Breast epithelium (tissue), 4 donors: ENCODE measurements at regions not wholly inside any gene's neighbourhood (a gene's known extent, or its start where the extent isn't known, plus 50 kb on each side); places are given as distances from the start of the nearest gene placed in this dataset.

Source experiments
- DNase-seq, 2 donors: peaks; one replicate each; pipeline ENCODE4 v3.0.0-alpha.2; 2019; ENCODE audit warnings: low spot score in 2 of 2
- H3K27ac ChIP-seq, 2 donors: fragments of 200-600 bp; sonication (generic) in 1 of 2; one replicate each; pipeline ENCODE4 v1.5.1; 2016 to 2019; ENCODE audit warnings: mild to moderate bottlenecking in 1 of 2
- H3K27me3 ChIP-seq, 2 donors: fragments of 200-600 bp; sonication (generic) in 1 of 2; one replicate each; pipeline versions ENCODE4 v1.5.1 to v1.6.0; 2017 to 2019; ENCODE audit warnings: control low read depth in 1 of 2, mild to moderate bottlenecking in 1 of 2
- H3K36me3 ChIP-seq: fragments of 200-600 bp; one replicate; pipeline ENCODE4 v1.5.1; 2019
- H3K4me1 ChIP-seq, 2 donors: fragments of 200-600 bp; sonication (generic); one replicate each; pipeline ENCODE4 v1.5.1; 2016 to 2019; ENCODE audit warnings: control low read depth in 1 of 2
- H3K4me3 ChIP-seq, 3 donors: fragments of 200-600 bp; sonication (generic); 1 replicate in 2 of 3; 2 replicates in 1 of 3; pipeline ENCODE4 v1.5.1; 2016 to 2019; ENCODE audit warnings: mild to moderate bottlenecking in 3 of 3, moderate library complexity in 2 of 3
- H3K9me3 ChIP-seq, 2 donors: fragments of 200-600 bp; sonication (generic) in 1 of 2; one replicate each; pipeline ENCODE4 v1.5.1; 2016 to 2019; ENCODE audit warnings: control low read depth in 1 of 2
- CTCF ChIP-seq, 3 donors: fragments of 450-650 bp; IDR thresholded peaks; one replicate each; pipeline ENCODE4 v1.5.1; 2016 to 2017; ENCODE audit warnings: antibody characterized with exemption in 3 of 3, mild to moderate bottlenecking in 3 of 3, moderate library complexity in 3 of 3
- POLR2A ChIP-seq: fragments of 450-650 bp; IDR thresholded peaks from one replicate; pipeline ENCODE4 v1.6.1; 2016; ENCODE audit warnings: antibody characterized with exemption, mild to moderate bottlenecking, moderate library complexity
- POLR2AphosphoS5 ChIP-seq, 3 donors: sonication (generic); formaldehyde crosslinking; IDR thresholded peaks; one replicate each; pipeline ENCODE4 v1.6.1; 2017; ENCODE audit warnings: antibody characterized with exemption in 3 of 3
- intact Hi-C: fragments of 100-400 bp; cut with DNase I; formaldehyde crosslinking; loops from one replicate; pipeline ENCODE4 v1.15.1; 2023; ENCODE audit warnings: low total_unique reads

GRCh38 chr10:4201866-4202825 lies 417.1 kb upstream of the KLF6 start:
- H3K9me3 ChIP-seq = no peaks in the 10 kb centered on the region

GRCh38 chr10:4199196-4199595 lies 414.2 kb upstream of the KLF6 start:
- no peaks in the 10 kb centered on the region for H3K4me1 ChIP-seq
- no peak overlapping the region for H3K4me3 ChIP-seq
- intact Hi-C loops = loop anchor here (10.0 kb wide), 1 partner anchor 114 kb away; no protein-coding TSS in a partner anchor
- no peaks in the 10 kb centered on the region for H3K9me3 ChIP-seq
- no peak overlapping the region for H3K27ac ChIP-seq
- H3K36me3 ChIP-seq = no peaks in the 10 kb centered on the region
- no peak for DNase-seq
- no peak for TF ChIP-seq POLR2A
- no peak for TF ChIP-seq CTCF (IDR thresholded peaks at IDR 0.05)
- no peak for TF ChIP-seq POLR2AphosphoS5 (IDR thresholded peaks at IDR 0.05)
- no peaks in the 10 kb centered on the region for H3K27me3 ChIP-seq

More at GRCh38 chr10:4201866-4202825, 417.1 kb upstream of the KLF6 start:
- intact Hi-C loops = no loop called here
- H3K4me1 ChIP-seq = no peaks in the 10 kb centered on the region
- no peak overlapping the region for H3K4me3 ChIP-seq
- DNase-seq = peak in 1 of 2 donors; percentile 37
- no peaks in the 10 kb centered on the region for H3K36me3 ChIP-seq
- no peaks in the 10 kb centered on the region for H3K27me3 ChIP-seq
- no peak for TF ChIP-seq CTCF (IDR thresholded peaks at IDR 0.05)
- no peak for TF ChIP-seq POLR2A
- TF ChIP-seq POLR2AphosphoS5 (IDR thresholded peaks at IDR 0.05) = no peak
- H3K27ac ChIP-seq = peak overlapping the region in 1 of 2 donors; percentile 1

GRCh38 chr10:4198216-4198615 lies 413.2 kb upstream of the KLF6 start:
- Histone ChIP-seq H3K4me1 (no peaks in the 10 kb centered on the region), H3K27me3 (no peaks in the 10 kb centered on the region), H3K9me3 (no peaks in the 10 kb centered on the region), H3K4me3 (no peak overlapping the region), H3K27ac (no peak overlapping the region), H3K36me3 (no peaks in the 10 kb centered on the region)
- intact Hi-C loops = loop anchor here (10.0 kb wide), 1 partner anchor 113 kb away; no protein-coding TSS in a partner anchor
- TF ChIP-seq POLR2A (no peak), POLR2AphosphoS5 (IDR thresholded peaks at IDR 0.05) (no peak), CTCF (IDR thresholded peaks at IDR 0.05) (no peak)
- no peak for DNase-seq

GRCh38 chr10:4197676-4198075 lies 412.7 kb upstream of the KLF6 start:
- TF ChIP-seq CTCF (IDR thresholded peaks at IDR 0.05) (no peak), POLR2AphosphoS5 (IDR thresholded peaks at IDR 0.05) (no peak), POLR2A (no peak)
- Histone ChIP-seq H3K27ac (no peak overlapping the region), H3K4me1 (no peaks in the 10 kb centered on the region), H3K36me3 (no peaks in the 10 kb centered on the region), H3K4me3 (no peak overlapping the region), H3K9me3 (no peaks in the 10 kb centered on the region), H3K27me3 (no peaks in the 10 kb centered on the region)
- intact Hi-C loops = loop anchor here (10.0 kb wide), 1 partner anchor 113 kb away; no protein-coding TSS in a partner anchor
- DNase-seq = no peak

- intact Hi-C loops = loop anchor here (10.0 kb wide), 1 partner anchor 112 kb away; no protein-coding TSS in a partner anchor
- Histone ChIP-seq H3K4me1 (no peaks in the 10 kb centered on the region), H3K4me3 (no peak overlapping the region), H3K27ac (peak overlapping the region; percentile 19 to 61), H3K27me3 (no peaks in the 10 kb centered on the region), H3K36me3 (no peaks in the 10 kb centered on the region), H3K9me3 (no peaks in the 10 kb centered on the region)
- DNase-seq = no peak
- no peak for TF ChIP-seq POLR2A
- TF ChIP-seq POLR2AphosphoS5 (IDR thresholded peaks at IDR 0.05) = no peak
- TF ChIP-seq CTCF (IDR thresholded peaks at IDR 0.05) = no peak
Measured at GRCh38 chr10:4196771-4197390, 411.9 kb upstream of the KLF6 start.
